Liver (tissue), 8 donors: ENCODE measurements at regions not wholly inside any gene's neighbourhood (a gene's known extent, or its start where the extent isn't known, plus 50 kb on each side); places are given as distances from the start of the nearest gene placed in this dataset.

Experiments used
- DNase-seq: peaks from one replicate; pipeline ENCODE4 v3.0.0-alpha.2; 2017; ENCODE audit warnings: low spot score
- H3K27ac ChIP-seq, 2 donors: one replicate each; pipeline ENCODE4 v1.7.0; 2013; ENCODE audit warnings: inconsistent platforms in 2 of 2, low read length in 2 of 2, control low read depth in 1 of 2, low read depth in 1 of 2, mild to moderate bottlenecking in 1 of 2
- H3K27me3 ChIP-seq, 4 donors: one replicate each; pipeline versions ENCODE4 v1.6.1 to v1.7.0; 2013; ENCODE audit warnings: low read length in 3 of 4, inconsistent platforms in 1 of 4, mild to moderate bottlenecking in 1 of 4, moderate library complexity in 1 of 4; ENCODE audit not compliant: control insufficient read depth in 4 of 4, insufficient read depth in 4 of 4
- H3K36me3 ChIP-seq, 4 donors: one replicate each; pipeline versions ENCODE4 v1.6.1 to v1.7.0; 2013; ENCODE audit warnings: low read length in 3 of 4, mild to moderate bottlenecking in 3 of 4, low read depth in 1 of 4, moderate library complexity in 1 of 4; ENCODE audit not compliant: control insufficient read depth in 4 of 4, insufficient read depth in 3 of 4
- H3K4me1 ChIP-seq, 4 donors: one replicate each; pipeline versions ENCODE4 v1.6.1 to v1.7.0; 2013; ENCODE audit warnings: low read length in 3 of 4, mild to moderate bottlenecking in 3 of 4, moderate library complexity in 1 of 4; ENCODE audit not compliant: control insufficient read depth in 4 of 4, insufficient read depth in 4 of 4
- H3K4me3 ChIP-seq, 3 donors: one replicate each; pipeline versions ENCODE4 v1.6.1 to v1.7.0; 2013; ENCODE audit warnings: low read length in 3 of 3, control low read depth in 1 of 3, low read depth in 1 of 3, mild to moderate bottlenecking in 1 of 3
- H3K9ac ChIP-seq, 2 donors: one replicate each; pipeline ENCODE4 v1.7.0; 2013; ENCODE audit warnings: low read length in 2 of 2, mild to moderate bottlenecking in 2 of 2, moderate library complexity in 2 of 2, control low read depth in 1 of 2, low read depth in 1 of 2
- H3K9me3 ChIP-seq, 4 donors: one replicate each; pipeline versions ENCODE4 v1.6.1 to v1.7.0; 2013; ENCODE audit warnings: low read length in 3 of 4; ENCODE audit not compliant: control insufficient read depth in 4 of 4
- ATF3 ChIP-seq: IDR thresholded peaks from 2 replicates; pipeline ENCODE4 v1.6.1; 2016; ENCODE audit warnings: antibody characterized with exemption
- CTCF ChIP-seq: fragments of 150-350 bp; IDR thresholded peaks from 2 replicates; pipeline ENCODE4 v1.5.1; 2017; ENCODE audit warnings: improper control_type of control experiment, low read depth, low read length; ENCODE audit not compliant: missing input control
- HNF4A ChIP-seq, 2 donors: conservative IDR thresholded peaks; 2 replicates each; pipeline ENCODE4 v1.6.1; 2016; ENCODE audit warnings: antibody characterized with exemption in 2 of 2, mild to moderate bottlenecking in 2 of 2
- HNF4G ChIP-seq: IDR thresholded peaks from 2 replicates; pipeline ENCODE4 v1.6.1; 2016; ENCODE audit warnings: antibody characterized with exemption
- MAX ChIP-seq: IDR thresholded peaks from 2 replicates; pipeline ENCODE4 v1.6.1; 2016; ENCODE audit warnings: antibody characterized with exemption
- RAD21 ChIP-seq, 2 donors: IDR thresholded peaks; 2 replicates each; pipeline ENCODE4 v1.6.1; 2016; ENCODE audit warnings: antibody characterized with exemption in 2 of 2, mild to moderate bottlenecking in 2 of 2
- REST ChIP-seq: IDR thresholded peaks from 2 replicates; pipeline ENCODE4 v1.6.1; 2016; ENCODE audit warnings: antibody characterized with exemption, mild to moderate bottlenecking
- RXRA ChIP-seq, 2 donors: IDR thresholded peaks; 2 replicates each; pipeline ENCODE4 v1.6.1; 2017 to 2018; ENCODE audit warnings: antibody characterized with exemption in 2 of 2, mild to moderate bottlenecking in 1 of 2
- ZBTB33 ChIP-seq: IDR thresholded peaks from 2 replicates; pipeline ENCODE4 v1.6.1; 2016; ENCODE audit warnings: antibody characterized with exemption
- WGBS: extraction: QIAGEN DNeasy Blood & Tissue Kit; methylation state at CpG from one replicate; pipeline ENCODE4 v1.1.7; 2013; 5-methylcytosine and 5-hydroxymethylcytosine counted together
- donor health status: healthy.
- donor health status: healthy.
- donor health status: healthy.
- donor health status: healthy.
- donor health status: healthy.

GRCh38 chr3:168696051-168696450 lies 600.3 kb upstream of the GOLIM4 start:
- H3K27ac ChIP-seq: no peak overlapping the region
- WGBS: 80% methylated on average over 3 of the region's 3 CpGs
- no peaks in the 10 kb centered on the region for H3K4me1 ChIP-seq
- H3K36me3 ChIP-seq: no peaks in the 10 kb centered on the region
- no peak overlapping the region for H3K9ac ChIP-seq
- peaks cover 0 to 3% (median 1%) of the 10 kb centered on the region in 4 donors for H3K9me3 ChIP-seq
- H3K27me3 ChIP-seq: no peaks in the 10 kb centered on the region
- no peak for DNase-seq
- no peak for TF ChIP-seq REST
- no peak for TF ChIP-seq ZBTB33
- TF ChIP-seq RAD21 (IDR thresholded peaks at IDR 0.05): no peak
- TF ChIP-seq MAX: no peak
- no peak overlapping the region for H3K4me3 ChIP-seq

- H3K27me3 ChIP-seq: no peaks in the 10 kb centered on the region
- H3K36me3 ChIP-seq: no peaks in the 10 kb centered on the region
- H3K9me3 ChIP-seq: no peaks in the 10 kb centered on the region
- H3K4me1 ChIP-seq: no peaks in the 10 kb centered on the region
- DNase-seq: no peak
- TF ChIP-seq ATF3 (no peak), HNF4G (no peak), ZBTB33 (no peak), RXRA (IDR thresholded peaks at IDR 0.05) (no peak), RAD21 (IDR thresholded peaks at IDR 0.05) (no peak), CTCF (no peak), HNF4A (conservative IDR thresholded peaks at IDR 0.05) (no peak)
- no peak overlapping the region for H3K4me3 ChIP-seq
- no peak overlapping the region for H3K27ac ChIP-seq
- H3K9ac ChIP-seq: no peak overlapping the region
- 65% methylated on average over 3 of the region's 3 CpGs for WGBS
Measured at GRCh38 chr3:168693870-168694269, 598.1 kb upstream of the GOLIM4 start.
